Astrocyte of the spinal cord (primary cell): ENCODE measurements at regions not wholly inside any gene's neighbourhood (a gene's known extent, or its start where the extent isn't known, plus 50 kb on each side); places are given as distances from the start of the nearest gene placed in this dataset.

Source experiments
- DNase-seq: peaks from one replicate; pipeline ENCODE4 v3.0.0; 2011; ENCODE audit warnings: low read depth, low spot score
- H3K4me3 ChIP-seq: 2 replicates; pipeline ENCODE4 v1.5.1; 2011; ENCODE audit warnings: low read depth, mild to moderate bottlenecking, low read length, moderate library complexity
- in situ Hi-C: cut with HindIII; loops from 2 replicates; pipeline ENCODE4 v1.10.0; 2017; ENCODE audit warnings: low sequenced_read_pairs
- TF ChIP-seq, protein P1 (sequence below): IDR thresholded peaks from 2 replicates; pipeline ENCODE4 v1.5.1; 2012; ENCODE audit warnings: low read depth, mild to moderate bottlenecking, low read length, inconsistent platforms

DNA sequence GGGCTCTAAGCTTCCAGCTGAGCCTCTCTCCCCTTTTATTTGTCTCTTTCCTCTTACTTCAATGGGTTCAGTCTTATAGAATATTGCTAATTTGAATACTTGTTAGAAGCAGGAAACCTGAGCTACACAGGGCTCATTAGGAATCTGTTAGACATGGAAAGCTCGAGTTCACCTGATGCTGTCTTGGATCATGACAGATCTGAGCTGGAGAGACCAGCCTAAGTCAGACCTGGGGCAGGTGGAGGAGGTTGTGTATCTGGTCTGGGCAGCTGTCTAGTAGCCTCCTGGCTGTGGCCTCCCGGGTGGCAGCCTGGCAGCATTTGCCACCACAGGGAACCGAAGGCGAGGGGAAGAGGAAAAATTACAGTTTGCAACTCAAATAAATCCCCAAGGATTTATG, 185.9 kb downstream of the ICOS start:
- in situ Hi-C loops, result no loop called here
- TF ChIP-seq, protein P1, sequence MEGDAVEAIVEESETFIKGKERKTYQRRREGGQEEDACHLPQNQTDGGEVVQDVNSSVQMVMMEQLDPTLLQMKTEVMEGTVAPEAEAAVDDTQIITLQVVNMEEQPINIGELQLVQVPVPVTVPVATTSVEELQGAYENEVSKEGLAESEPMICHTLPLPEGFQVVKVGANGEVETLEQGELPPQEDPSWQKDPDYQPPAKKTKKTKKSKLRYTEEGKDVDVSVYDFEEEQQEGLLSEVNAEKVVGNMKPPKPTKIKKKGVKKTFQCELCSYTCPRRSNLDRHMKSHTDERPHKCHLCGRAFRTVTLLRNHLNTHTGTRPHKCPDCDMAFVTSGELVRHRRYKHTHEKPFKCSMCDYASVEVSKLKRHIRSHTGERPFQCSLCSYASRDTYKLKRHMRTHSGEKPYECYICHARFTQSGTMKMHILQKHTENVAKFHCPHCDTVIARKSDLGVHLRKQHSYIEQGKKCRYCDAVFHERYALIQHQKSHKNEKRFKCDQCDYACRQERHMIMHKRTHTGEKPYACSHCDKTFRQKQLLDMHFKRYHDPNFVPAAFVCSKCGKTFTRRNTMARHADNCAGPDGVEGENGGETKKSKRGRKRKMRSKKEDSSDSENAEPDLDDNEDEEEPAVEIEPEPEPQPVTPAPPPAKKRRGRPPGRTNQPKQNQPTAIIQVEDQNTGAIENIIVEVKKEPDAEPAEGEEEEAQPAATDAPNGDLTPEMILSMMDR, result no peak
- H3K4me3 ChIP-seq, result no peak overlapping the region
- no peak for DNase-seq

DNA sequence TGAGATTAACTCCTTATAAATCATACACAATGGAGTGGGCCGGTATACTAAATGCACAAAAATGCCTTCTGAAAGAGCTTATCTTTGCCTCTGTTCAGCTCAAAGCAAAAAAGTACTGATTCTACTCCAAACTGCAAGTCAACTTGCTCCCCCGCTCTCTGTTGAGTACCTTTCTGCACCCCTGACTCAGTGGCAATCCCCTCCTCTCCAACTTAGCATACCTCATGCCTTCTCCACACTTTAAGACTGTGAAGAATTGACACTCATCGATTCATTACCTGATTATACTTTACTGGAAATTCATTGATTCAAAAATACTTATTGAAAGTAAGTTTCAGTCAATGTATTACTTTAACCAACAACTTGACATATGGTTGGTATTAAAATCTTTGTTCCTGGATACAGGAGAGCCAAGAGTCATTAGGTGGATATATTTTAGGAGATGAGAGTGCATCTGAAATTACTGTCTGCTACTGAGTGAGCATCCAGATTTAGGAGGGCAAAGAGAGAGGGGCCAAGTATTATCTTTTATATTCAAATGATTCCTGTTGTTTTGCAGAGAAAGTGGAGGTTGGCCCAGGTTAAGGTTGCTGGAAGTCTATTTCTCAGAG, 187.7 kb downstream of the ICOS start:
- no peak overlapping the region for H3K4me3 ChIP-seq
- in situ Hi-C loops, result no loop called here
- TF ChIP-seq, protein P1, result no peak
- no peak for DNase-seq

DNA sequence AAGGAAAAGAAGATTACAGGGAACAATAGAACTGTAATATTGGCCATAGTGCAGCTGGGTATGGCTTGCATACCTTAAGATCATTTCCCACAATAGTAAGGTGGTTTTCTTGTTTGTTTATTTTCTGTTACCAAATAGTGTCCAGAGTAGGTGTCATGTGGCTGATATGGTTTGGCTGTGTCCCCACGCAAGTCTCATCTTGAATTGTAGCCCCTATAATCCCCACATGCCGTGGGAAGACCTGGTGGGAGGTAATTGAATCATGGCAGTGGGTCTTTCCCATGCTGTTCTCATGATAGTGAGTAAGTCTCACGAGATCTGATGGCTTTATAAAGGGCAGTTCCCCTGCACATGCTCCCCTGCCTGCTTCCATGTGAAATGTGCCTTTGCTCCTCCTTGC, 190.1 kb downstream of the ICOS start:
- no peak overlapping the region for H3K4me3 ChIP-seq
- TF ChIP-seq, protein P1, result no peak
- in situ Hi-C loops, result no loop called here
- DNase-seq, result no peak

DNA sequence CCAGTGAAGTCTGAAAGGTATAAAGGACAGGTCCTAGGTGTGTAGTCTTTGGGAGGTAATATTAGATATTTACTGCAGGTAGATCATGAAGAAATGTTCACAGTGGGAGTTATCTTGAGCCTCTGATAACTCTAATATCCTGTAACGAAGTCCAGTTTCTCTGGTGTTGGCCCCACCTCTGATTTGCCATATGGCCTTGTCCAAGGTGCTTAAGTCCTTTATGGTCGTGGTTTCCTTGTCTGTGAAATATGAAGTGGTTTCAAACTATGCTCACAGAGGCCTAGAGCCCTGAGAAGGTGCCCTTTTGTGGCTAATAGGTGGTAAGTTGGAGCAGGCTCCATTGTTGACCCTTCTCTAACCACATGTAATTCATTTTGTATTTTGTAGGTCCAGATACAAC, 190.7 kb downstream of the ICOS start:
- in situ Hi-C loops, result no loop called here
- H3K4me3 ChIP-seq, result no peak overlapping the region
- TF ChIP-seq, protein P1, result no peak
- peak; percentile 27 for DNase-seq

DNA sequence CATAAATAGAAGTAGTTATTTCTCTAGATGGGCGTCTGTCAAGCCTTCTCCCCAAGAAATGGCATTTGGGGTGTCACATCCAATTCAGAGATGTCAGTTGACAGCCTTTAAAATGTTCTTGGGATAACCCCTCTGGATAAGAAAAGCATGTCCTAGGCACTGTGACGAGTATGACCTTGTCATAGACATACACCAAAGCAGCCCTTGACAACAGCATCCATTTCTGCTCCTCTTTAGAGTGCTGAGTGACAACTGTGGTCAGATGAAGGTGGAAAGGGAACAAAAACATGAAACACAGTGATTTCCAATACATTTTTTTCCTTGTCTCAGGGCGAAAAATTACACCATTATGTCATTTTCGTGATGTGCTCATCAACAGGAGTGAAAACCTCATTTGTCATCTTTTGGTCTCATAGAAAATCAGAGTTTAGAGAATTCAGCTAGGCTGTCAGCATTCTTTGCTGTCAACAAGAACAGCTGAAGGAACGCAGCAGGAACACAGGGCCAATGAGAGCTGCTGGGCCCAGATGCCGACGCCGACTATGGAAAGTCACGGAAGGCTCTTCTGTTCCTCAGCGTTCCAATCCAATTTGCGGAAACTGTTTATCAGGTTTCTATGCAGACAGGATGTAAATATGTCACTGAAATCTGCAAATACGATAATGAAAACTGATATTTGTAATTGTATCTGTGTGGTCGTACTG, 193.2 kb downstream of the ICOS start:
- TF ChIP-seq, protein P1, result no peak
- no peak overlapping the region for H3K4me3 ChIP-seq
- no peak for DNase-seq
- in situ Hi-C loops, result no loop called here

DNA sequence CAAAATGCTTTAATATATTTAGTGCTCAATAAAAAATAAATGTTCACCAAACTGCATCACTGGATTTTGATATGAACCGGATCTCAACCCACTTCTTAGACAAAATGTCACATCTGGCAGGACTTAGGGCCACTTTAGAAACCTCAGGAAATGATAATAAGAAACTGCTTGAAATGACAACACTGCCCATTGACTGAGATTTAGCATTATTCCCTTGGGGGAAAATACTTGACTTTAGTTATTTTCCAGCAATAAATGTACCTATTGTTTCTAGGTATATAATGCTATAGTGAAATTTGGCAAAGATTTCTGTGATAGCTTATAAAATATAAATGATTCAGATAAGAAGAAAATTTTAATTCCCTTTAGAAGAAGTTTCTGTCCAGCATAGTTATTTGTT, 195.1 kb downstream of the ICOS start:
- in situ Hi-C loops, result no loop called here
- TF ChIP-seq, protein P1, result no peak
- no peak overlapping the region for H3K4me3 ChIP-seq
- DNase-seq, result no peak
